Gastroesophageal sphincter (tissue), 4 donors: ENCODE measurements at regions not wholly inside any gene's neighbourhood (a gene's known extent, or its start where the extent isn't known, plus 50 kb on each side); places are given as distances from the start of the nearest gene placed in this dataset.

ENCODE experiments used
- ATAC-seq: fragments of 150-250 bp; one replicate; pipeline ENCODE4 v1.9.1; 2016; ENCODE audit warnings: mild to moderate bottlenecking, moderate library complexity
- H3K27ac ChIP-seq, 4 donors: fragments of 200-600 bp; sonication (generic) in 3 of 4; 1 replicate in 3 of 4; 2 replicates in 1 of 4; pipeline ENCODE4 v1.5.1; 2016 to 2019
- H3K27me3 ChIP-seq: fragments of 200-600 bp; sonication (generic); one replicate; pipeline ENCODE4 v1.5.1; 2019
- H3K36me3 ChIP-seq, 2 donors: fragments of 200-600 bp; sonication (generic); one replicate each; pipeline ENCODE4 v1.5.1; 2019; ENCODE audit warnings: control low read depth in 1 of 2
- H3K4me1 ChIP-seq, 3 donors: fragments of 200-600 bp; sonication (generic); 1 replicate in 2 of 3; 2 replicates in 1 of 3; pipeline ENCODE4 v1.5.1; 2016 to 2019; ENCODE audit warnings: control low read depth in 2 of 3
- H3K4me3 ChIP-seq, 2 donors: fragments of 200-600 bp; sonication (generic); one replicate each; pipeline ENCODE4 v1.5.1; 2019; ENCODE audit warnings: mild to moderate bottlenecking in 1 of 2, moderate library complexity in 1 of 2
- H3K9me3 ChIP-seq, 3 donors: fragments of 200-600 bp; sonication (generic); one replicate each; pipeline ENCODE4 v1.5.1; 2017 to 2019; ENCODE audit warnings: control low read depth in 2 of 3
- CTCF ChIP-seq, 4 experiments: fragments of 200-600 bp in 2 of 4; fragments of 450-650 bp in 2 of 4; sonication (generic) in 1 of 4; IDR thresholded peaks; one replicate each; pipeline ENCODE4 v1.5.1; 2017 to 2019; ENCODE audit warnings: antibody characterized with exemption in 4 of 4, mild to moderate bottlenecking in 2 of 4, moderate library complexity in 2 of 4
- EP300 ChIP-seq: sonication (generic); formaldehyde crosslinking; IDR thresholded peaks from one replicate; pipeline ENCODE4 v1.6.1; 2017; ENCODE audit warnings: antibody characterized with exemption, mild to moderate bottlenecking
- POLR2A ChIP-seq, 2 donors: fragments of 450-650 bp; IDR thresholded peaks; one replicate each; pipeline ENCODE4 v1.6.1; 2017; ENCODE audit warnings: antibody characterized with exemption in 2 of 2, mild to moderate bottlenecking in 2 of 2, moderate library complexity in 1 of 2
- POLR2AphosphoS5 ChIP-seq: sonication (generic); formaldehyde crosslinking; IDR thresholded peaks from one replicate; pipeline ENCODE4 v1.6.1; 2017; ENCODE audit warnings: antibody characterized with exemption
- WGBS, 2 donors: methylation state at CpG; one replicate each; pipeline ENCODE4 v1.1.5; 2018; ENCODE audit warnings: low coverage in 1 of 2; 5-methylcytosine and 5-hydroxymethylcytosine counted together

DNA sequence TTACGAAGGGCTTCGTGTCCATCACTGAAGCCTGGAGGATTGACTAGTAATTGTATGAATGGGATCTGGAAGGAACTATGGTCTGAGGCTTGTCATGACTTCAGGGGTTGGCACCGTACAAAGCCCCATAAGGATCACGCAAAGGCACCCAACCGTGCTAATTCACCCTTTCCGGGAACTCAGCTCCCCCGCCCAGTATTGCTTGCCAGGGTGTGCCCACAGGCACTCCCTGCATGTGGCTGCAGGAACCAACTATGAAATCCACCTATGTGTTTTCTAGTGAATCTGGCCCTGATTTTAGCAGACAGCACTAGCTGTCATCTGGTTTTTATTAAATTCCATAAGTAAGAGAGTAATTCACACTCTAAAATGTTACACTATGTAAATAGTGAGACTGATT is 139.2 kb downstream of the TM2D1 start:
- WGBS, 2 donors, result 74% methylated on average over 5 of the region's 7 CpGs; no CpG with 5 or more reads in 1 of the 2 donors
- no peaks in the 10 kb centered on the region for H3K27me3 ChIP-seq
- TF ChIP-seq CTCF (IDR thresholded peaks at IDR 0.05) (no peak), POLR2AphosphoS5 (no peak), POLR2A (IDR thresholded peaks at IDR 0.05) (no peak), EP300 (no peak)
- no peaks in the 10 kb centered on the region for H3K36me3 ChIP-seq
- H3K27ac ChIP-seq, result no peak overlapping the region
- no peak for ATAC-seq
- H3K4me1 ChIP-seq, result no peaks in the 10 kb centered on the region
- H3K9me3 ChIP-seq, result no peaks in the 10 kb centered on the region
- no peak overlapping the region for H3K4me3 ChIP-seq

- Histone ChIP-seq H3K4me1 (no peaks in the 10 kb centered on the region), H3K27ac (no peak overlapping the region), H3K27me3 (peaks cover 4% of the 10 kb centered on the region), H3K4me3 (no peak overlapping the region), H3K36me3 (no peaks in the 10 kb centered on the region), H3K9me3 (no peaks in the 10 kb centered on the region)
- TF ChIP-seq POLR2A (IDR thresholded peaks at IDR 0.05) (no peak), POLR2AphosphoS5 (no peak), EP300 (no peak), CTCF (IDR thresholded peaks at IDR 0.05) (no peak)
- 79 to 100% methylated on average over 1 to 2 of the region's 2 CpGs for WGBS, 2 donors
- ATAC-seq, result no peak
Measured at GRCh38 chr1:61583703-61584102, 141.2 kb downstream of the TM2D1 start.

DNA sequence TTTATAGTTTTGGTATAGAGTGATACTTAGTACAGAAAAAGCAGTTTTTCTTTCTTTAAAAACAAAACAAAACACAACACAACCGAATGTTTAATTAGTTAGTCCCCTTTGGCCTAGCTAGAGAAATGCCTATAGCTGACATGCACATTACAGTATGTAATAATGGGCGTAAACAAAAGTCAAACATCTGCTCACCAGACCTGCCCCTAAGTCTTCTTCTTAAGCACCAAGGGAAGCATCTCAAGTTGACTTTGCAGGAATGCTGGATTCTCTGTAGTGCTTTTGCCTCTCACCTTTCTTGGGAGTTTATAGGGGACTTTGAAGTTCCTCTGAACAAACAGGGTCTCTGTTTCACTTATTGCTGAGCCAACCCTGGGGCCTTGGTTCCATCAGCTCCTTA is 143.7 kb downstream of the TM2D1 start:
- Histone ChIP-seq H3K27me3 (peaks cover 7% of the 10 kb centered on the region), H3K27ac (no peak overlapping the region), H3K4me3 (no peak overlapping the region), H3K9me3 (no peaks in the 10 kb centered on the region), H3K4me1 (no peaks in the 10 kb centered on the region), H3K36me3 (no peaks in the 10 kb centered on the region)
- 81 to 93% methylated on average over 2 of the region's 2 CpGs for WGBS, 2 donors
- ATAC-seq, result no peak
- TF ChIP-seq CTCF (IDR thresholded peaks at IDR 0.05) (no peak), POLR2A (IDR thresholded peaks at IDR 0.05) (no peak), POLR2AphosphoS5 (no peak), EP300 (no peak)

- 83 to 87% methylated on average over 1 to 2 of the region's 2 CpGs for WGBS, 2 donors
- Histone ChIP-seq H3K4me3 (no peak overlapping the region), H3K9me3 (no peaks in the 10 kb centered on the region), H3K27me3 (peaks cover 7% of the 10 kb centered on the region), H3K4me1 (no peaks in the 10 kb centered on the region), H3K27ac (no peak overlapping the region), H3K36me3 (no peaks in the 10 kb centered on the region)
- no peak for TF ChIP-seq POLR2A (IDR thresholded peaks at IDR 0.05)
- TF ChIP-seq POLR2AphosphoS5, result no peak
- TF ChIP-seq EP300, result no peak
- TF ChIP-seq CTCF (IDR thresholded peaks at IDR 0.05), result no peak
- no peak for ATAC-seq
Measured at GRCh38 chr1:61580417-61580816, 144.5 kb downstream of the TM2D1 start.

DNA sequence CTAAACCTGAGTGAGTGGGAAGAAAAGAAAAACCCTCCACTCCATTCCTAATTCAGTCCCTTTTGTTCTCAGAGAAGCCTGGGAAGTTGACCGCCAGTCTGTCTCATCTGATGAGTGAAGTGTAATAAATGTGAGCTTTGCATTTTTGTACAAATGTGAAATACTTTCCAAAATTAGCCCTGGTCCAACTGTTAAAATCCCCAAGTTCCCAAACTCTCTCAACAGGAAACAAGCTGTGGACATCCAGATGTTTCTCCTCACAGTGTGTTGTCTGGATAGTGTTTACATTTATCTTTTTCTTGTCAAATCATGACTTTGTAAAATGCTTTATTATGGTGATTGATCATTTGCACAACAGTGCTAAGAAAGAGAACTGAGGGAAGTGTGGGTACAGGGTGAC is 145.1 kb downstream of the TM2D1 start:
- ATAC-seq, result no peak
- no peaks in the 10 kb centered on the region for H3K4me1 ChIP-seq
- H3K36me3 ChIP-seq, result no peaks in the 10 kb centered on the region
- no peak overlapping the region for H3K4me3 ChIP-seq
- no peaks in the 10 kb centered on the region for H3K9me3 ChIP-seq
- TF ChIP-seq POLR2AphosphoS5, result no peak
- TF ChIP-seq POLR2A (IDR thresholded peaks at IDR 0.05), result no peak
- TF ChIP-seq CTCF (IDR thresholded peaks at IDR 0.05), result no peak
- no peak for TF ChIP-seq EP300
- peaks cover 7% of the 10 kb centered on the region for H3K27me3 ChIP-seq
- WGBS, 2 donors, result 69 to 75% methylated on average over 1 of the region's 1 CpG
- peak overlapping the region in 2 of 4 donors; percentile 20 to 35 for H3K27ac ChIP-seq
